ENCODE measurements at regions not wholly inside any gene's neighbourhood (a gene's known extent, or its start where the extent isn't known, plus 50 kb on each side); places are given as distances from the start of the nearest gene placed in this dataset.

DNA sequence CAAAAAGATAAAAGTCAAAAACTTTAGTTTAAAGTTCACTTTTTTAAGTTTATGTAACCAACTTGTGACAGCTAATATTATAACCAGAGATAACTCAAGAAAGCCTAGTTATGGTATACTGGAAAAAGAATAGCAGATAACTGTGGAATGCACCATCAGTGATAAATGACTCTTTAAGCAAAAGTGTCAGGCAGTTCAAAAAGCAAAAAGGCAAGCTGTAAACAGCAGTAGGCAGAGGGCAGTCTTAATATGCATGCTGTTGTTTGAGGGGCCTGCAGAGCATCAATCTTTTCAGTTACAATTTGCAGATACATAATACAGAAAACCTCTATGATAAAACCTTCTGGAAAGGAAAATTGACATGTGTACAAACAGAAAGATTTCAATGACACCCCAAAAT lies 81.8 kb upstream of the JADE1 start:
- in situ Hi-C loops (cut with MboI; ENCODE audit: low sequenced_read_pairs, unreplicated experiment) = no loop called here
- no peak for DNase-seq (ENCODE audit: low spot score)
- no peak for TF ChIP-seq CTCF (IDR thresholded peaks at IDR 0.05; ENCODE audit: borderline replicate concordance, control extremely low read depth, extremely low read depth, insufficient read depth, missing control alignments)

DNA sequence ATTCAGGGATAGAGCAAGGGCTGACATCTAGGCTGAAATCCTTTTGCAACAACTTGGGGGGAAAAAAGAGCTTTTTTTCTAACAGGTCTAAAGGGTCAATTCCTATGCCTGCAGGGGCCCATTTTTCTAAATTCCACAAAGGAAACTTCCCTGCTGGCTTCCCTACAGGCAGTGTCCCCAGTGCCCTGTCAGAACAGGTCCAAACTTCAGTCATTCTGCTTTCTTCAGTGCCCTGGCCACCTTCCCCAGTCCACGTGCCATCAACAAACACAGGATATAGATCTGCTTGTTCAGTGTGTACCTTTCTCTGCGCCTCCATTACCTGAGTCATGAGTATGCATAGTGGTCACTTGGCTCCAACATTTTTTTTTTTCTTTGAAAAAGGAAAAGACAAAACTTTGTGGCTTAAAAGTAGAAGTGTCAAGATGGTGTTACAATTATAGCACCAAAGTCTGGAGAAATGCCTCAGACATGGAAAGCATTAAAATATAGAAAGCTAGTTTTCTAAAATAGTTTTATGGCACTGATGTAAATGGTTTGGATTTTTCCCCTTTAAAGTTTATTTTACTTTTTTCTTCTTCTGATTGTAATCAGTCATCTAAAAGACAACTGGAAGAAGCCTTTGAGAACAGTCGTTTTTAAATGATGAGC lies 84.0 kb upstream of the JADE1 start:
- TF ChIP-seq CTCF (IDR thresholded peaks at IDR 0.05; ENCODE audit: borderline replicate concordance, control extremely low read depth, extremely low read depth, insufficient read depth, missing control alignments) = no peak
- in situ Hi-C loops (cut with MboI; ENCODE audit: low sequenced_read_pairs, unreplicated experiment) = no loop called here
- DNase-seq (ENCODE audit: low spot score) = no peak

DNA sequence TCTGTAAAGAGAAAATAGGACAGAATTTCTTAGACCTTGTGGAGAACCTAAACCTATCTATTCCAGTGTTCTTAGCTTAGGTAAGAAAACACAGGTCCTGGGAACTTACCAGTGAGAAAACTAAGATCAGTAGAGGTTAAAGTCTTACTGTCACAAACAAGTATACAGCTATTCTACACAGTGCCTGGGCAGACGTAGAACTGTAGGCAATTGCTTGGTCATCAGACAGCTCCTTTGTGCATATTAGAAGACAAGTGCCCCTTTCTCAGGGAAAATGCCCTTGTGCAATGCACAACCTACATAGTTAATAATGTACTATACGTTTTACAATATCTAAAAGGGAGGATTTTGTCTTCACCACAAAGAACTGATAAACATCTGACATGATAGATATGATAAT lies 86.6 kb upstream of the JADE1 start:
- in situ Hi-C loops (cut with MboI; ENCODE audit: low sequenced_read_pairs, unreplicated experiment) = no loop called here
- DNase-seq (ENCODE audit: low spot score) = no peak
- no peak for TF ChIP-seq CTCF (IDR thresholded peaks at IDR 0.05; ENCODE audit: borderline replicate concordance, control extremely low read depth, extremely low read depth, insufficient read depth, missing control alignments)

- no peak for TF ChIP-seq CTCF (IDR thresholded peaks at IDR 0.05; ENCODE audit: borderline replicate concordance, control extremely low read depth, extremely low read depth, insufficient read depth, missing control alignments)
- no peak for DNase-seq (ENCODE audit: low spot score)
- in situ Hi-C loops (cut with MboI; ENCODE audit: low sequenced_read_pairs, unreplicated experiment) = no loop called here
Measured at GRCh38 chr4:128721896-128722295, 87.6 kb upstream of the JADE1 start.

DNA sequence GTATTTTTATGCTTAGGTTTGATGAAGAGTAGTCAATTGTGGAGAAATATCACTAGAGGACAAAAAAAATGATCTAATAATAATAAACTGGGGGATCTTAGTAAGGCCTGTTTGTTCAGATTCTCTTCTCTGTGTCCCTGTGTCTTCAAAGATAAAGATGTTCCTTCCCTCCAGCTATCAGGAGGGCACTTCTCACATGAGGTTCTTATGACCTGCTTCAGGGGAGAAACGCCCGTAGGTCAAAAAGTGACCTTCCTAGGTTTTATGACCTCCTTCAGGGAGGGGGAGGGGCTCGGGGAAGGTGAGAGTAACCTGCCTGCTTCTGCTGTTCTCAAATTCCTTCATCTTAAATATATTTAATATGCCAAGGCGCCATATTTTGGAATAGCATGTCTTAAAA lies 89.2 kb upstream of the JADE1 start:
- no peak for DNase-seq (ENCODE audit: low spot score)
- in situ Hi-C loops (cut with MboI; ENCODE audit: low sequenced_read_pairs, unreplicated experiment) = no loop called here
- TF ChIP-seq CTCF (IDR thresholded peaks at IDR 0.05; ENCODE audit: borderline replicate concordance, control extremely low read depth, extremely low read depth, insufficient read depth, missing control alignments) = no peak

DNA sequence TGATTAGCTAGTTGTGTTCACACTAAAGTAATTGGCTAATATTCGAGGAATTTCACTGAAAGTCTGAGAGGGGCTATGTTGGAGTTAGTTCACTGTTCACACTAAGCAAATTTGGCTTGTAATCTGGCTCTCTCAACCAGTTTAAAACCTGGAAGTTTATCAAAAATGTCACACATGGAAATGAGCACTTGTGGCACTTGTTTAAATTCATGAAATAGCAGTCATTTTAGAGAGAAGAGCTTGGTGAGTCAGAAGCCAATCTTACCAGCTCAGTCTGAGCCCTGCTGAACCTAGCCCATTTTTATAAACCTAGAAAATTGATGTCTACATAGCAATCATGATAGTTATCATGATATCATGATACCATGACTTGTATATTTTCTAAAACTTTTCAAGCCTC lies 90.7 kb upstream of the JADE1 start:
- in situ Hi-C loops (cut with MboI; ENCODE audit: low sequenced_read_pairs, unreplicated experiment) = no loop called here
- no peak for TF ChIP-seq CTCF (IDR thresholded peaks at IDR 0.05; ENCODE audit: borderline replicate concordance, control extremely low read depth, extremely low read depth, insufficient read depth, missing control alignments)
- no peak for DNase-seq (ENCODE audit: low spot score)
